A204.1 (cell line): ENCODE measurements at regions not wholly inside any gene's neighbourhood (a gene's known extent, or its start where the extent isn't known, plus 50 kb on each side); places are given as distances from the start of the nearest gene placed in this dataset.

Experiments used
- FAIRE-seq: peaks from 2 replicates; lab custom pipeline; 2012; peaks lifted over from hg19 to GRCh38; lab: Jason Lieb, UNC

DNA sequence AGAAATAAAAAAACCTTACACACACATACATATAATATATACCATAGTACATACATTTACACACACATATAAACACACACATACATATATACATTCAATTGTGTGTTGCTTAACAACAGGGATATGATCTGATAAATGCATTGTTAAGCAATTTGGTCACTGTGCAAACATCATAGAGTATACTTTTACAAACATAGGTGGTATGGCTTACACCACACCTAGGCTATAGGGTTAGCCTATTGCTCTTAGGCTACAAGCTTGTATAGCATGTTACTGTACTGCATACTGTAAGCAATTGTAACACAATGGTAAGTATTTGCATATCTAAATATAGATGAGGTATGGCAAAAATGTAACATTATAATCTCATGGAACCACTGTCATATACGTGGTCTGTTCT lies 156.8 kb upstream of the ERBB4 start:
- FAIRE-seq = no peak

DNA sequence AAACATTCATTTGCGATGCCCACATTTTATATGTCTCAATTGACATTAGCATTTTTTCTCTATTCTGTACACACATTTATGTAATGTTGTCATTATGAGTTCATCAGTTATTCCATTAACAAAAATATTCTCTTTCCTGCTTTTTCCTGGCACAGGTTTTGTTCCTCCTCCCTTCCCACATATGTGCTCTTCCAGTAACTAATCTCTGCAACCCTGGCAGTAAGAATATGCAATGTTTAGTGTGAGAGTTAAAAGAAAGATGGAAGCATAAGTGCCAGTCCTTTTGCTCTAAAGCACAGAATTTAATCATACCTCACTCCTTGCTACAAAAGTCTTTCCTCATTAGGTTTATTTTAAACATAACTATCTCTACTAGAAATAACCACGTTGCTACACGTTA lies 155.8 kb upstream of the ERBB4 start:
- FAIRE-seq = no peak

GRCh38 chr2:212692466-212692865 lies 153.9 kb upstream of the ERBB4 start:
- no peak for FAIRE-seq

DNA sequence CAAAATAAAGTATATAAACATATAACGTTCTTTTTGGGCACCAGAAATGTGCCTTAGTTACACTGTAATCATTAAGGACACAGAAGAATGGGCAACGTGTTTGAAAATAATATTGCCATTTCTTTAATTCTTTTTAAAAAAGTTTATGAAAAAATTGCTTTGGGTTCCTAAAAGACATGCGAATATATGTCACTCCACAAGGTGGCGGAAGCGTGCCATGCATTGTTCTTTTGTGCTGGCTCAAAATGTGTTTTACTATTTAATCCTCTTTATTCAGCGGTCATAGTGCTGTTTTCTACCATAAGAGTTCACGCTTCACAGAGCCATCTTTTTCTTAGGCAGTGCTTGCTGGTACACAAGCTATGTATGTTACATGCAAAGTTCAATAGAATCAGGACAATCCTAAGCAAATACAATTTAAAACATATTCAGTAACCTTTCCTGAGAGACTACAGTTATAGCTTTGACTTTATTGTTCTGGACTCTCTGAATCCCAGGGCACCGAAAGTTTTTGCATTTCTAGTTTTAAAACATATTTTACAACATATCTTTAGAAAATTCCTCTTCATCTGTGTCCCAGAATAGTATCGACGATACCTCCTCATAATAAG lies 147.8 kb upstream of the ERBB4 start:
- FAIRE-seq = peak; percentile 65

GRCh38 chr2:212683346-212684097 lies 144.9 kb upstream of the ERBB4 start:
- no peak for FAIRE-seq

DNA sequence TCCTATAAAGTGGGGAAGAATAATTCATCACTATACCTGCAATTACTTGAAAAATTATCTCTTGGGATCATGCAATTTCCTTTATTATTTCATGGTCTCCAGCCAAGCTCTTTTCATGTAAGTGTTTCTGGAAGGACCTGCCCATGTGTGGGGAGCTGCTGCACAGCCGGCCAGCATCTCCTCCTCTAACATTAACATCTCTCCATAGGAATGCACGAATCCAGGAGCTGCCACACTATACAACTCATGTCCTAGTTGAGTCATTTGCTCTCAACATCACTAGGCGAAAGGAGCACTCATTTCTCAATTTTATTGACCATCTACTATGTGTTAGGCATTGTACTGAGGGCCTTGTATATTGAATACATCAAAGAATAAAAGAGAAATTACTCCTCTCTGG lies 144.3 kb upstream of the ERBB4 start:
- FAIRE-seq = no peak

DNA sequence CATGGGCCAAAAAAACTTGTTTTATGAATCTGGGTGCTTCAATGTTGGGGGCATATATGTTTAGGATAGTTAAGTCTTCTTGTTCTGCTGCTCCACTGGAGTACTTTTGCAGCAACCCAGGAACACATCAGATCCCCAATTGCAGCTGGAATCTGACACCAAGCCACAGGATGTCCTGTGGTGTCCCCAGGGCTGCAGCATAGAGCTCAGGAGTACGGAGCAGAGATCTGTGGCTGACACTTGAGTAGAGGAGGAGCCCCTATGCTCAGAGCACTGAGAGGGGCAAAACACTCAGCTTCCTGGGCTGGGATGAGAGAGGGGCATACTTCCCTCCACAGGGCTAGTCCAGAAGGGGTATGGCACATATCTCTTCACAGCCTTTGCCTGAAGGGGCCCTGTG lies 138.9 kb upstream of the ERBB4 start:
- FAIRE-seq = no peak

DNA sequence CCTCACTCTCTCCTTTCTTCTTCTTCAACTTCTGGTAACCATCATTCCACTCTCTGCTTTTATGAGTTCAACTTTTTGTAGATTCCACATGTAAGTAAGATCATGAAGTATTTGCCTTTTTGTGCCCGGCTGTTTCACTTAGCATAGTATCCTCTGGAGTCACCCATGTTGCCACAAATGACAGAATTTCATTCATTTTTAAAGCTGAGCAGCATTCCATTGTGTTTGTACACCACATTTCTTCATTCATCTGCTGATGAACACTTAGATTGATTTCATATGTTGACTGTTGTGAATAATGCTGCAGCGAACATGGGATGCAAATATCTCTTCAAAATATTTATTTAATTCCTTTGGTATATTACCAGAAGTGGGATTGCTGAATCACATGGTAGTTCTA lies 133.6 kb upstream of the ERBB4 start:
- FAIRE-seq = no peak

- FAIRE-seq = no peak
Observed at GRCh38 chr2:212669761-212670160, 131.2 kb upstream of the ERBB4 start.

- no peak for FAIRE-seq
Observed at GRCh38 chr2:212667751-212668316, 129.2 kb upstream of the ERBB4 start.

- no peak for FAIRE-seq
Observed at GRCh38 chr2:212665948-212666347, 127.3 kb upstream of the ERBB4 start.

- no peak for FAIRE-seq
Observed at GRCh38 chr2:212659441-212659840, 120.8 kb upstream of the ERBB4 start.

DNA sequence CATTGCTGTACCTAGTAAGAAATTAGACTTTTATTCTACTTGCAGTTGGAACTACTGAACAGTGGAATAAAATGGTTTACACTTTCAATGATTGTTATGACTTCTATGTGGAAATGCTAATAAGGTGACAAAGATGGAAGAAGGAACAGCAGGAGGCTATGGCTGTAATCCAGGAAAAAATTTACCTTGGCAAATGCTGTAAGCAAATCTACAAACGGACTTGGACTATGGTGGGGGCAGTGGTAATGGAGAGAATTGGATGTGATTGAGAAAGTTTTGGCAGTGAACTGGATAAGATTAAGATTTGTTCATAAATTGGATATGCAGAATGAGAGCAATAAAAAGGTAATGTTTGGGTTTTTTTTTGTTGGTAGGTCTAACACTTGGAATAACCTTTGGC lies 111.0 kb upstream of the ERBB4 start:
- no peak for FAIRE-seq

DNA sequence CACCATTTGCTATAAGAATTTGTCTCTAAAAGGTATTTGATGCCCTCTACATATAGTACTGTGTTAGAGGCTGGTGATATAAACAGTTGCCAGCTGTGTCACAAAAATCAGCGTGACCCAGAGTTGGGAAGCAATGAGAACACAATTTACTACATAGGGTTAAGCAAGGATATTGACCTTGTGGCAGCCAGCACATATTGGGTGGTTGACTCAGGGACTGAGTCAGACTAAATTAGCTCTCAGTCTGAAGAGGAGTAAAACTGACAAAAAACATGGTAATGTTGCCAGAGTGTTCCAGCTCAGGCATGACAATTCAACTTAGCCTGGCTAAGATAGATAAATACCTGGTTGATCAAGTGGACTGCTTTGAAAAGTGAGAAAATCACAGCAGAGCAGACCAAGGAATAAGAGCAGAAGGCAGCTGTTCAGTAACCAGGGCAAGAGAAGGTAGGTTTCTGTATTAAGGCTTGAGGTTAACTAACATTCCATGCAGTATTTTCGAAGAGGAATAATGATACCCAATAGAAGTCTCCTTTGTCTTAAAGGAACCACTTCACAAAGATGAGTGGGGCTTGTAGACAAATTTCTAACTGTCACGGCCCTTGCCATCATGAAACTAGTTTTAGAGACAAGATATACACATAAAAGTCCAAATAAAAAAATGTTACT lies 108.2 kb upstream of the ERBB4 start:
- no peak for FAIRE-seq

GRCh38 chr2:212644195-212644837 lies 105.7 kb upstream of the ERBB4 start:
- FAIRE-seq = no peak

DNA sequence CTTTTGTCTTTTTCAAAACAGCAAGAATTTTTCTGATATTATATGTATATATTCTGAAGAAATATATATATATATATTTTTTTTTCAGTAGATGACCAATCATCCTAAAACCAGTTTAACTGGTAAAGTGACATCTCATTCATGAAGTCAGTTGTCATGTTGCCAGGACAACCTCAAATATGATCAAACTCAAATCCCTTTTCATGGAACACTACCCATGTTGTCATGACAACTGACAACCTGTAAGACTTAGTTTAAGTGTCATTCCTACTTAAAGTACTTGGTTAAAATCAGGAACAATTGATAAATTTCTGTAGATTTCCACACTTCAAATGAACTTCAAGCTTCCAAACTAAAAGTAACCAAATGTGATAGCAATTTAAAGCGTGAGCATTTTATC lies 101.8 kb upstream of the ERBB4 start:
- no peak for FAIRE-seq

DNA sequence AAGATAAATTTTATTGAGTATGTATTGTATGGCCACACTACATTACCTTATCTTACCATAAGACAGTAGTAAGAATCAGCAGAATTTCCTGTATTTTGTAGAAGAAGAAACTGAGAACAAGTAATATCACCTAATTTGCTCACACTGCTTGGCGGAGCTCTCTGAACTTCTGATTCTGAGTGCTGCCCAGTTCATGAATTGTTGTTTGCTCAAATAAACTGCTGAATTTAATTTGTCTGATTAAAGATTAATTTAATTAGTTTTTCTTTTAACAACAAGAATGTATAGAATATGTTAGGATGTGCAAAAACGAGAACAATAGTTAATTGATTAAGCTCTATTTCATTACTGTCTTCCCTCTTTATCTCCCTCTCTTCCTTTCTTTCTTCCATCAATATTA lies 100.1 kb upstream of the ERBB4 start:
- no peak for FAIRE-seq

- no peak for FAIRE-seq
Observed at GRCh38 chr2:212628586-212628985, 90.0 kb upstream of the ERBB4 start.

- FAIRE-seq = no peak
Observed at GRCh38 chr2:212626371-212626918, 87.8 kb upstream of the ERBB4 start.

- FAIRE-seq = no peak
Observed at GRCh38 chr2:212619954-212620353, 81.4 kb upstream of the ERBB4 start.

- no peak for FAIRE-seq
Observed at GRCh38 chr2:212618636-212619035, 80.0 kb upstream of the ERBB4 start.

- no peak for FAIRE-seq
Observed at GRCh38 chr2:212610872-212611425, 72.3 kb upstream of the ERBB4 start.
